ENCODE measurements at regions not wholly inside any gene's neighbourhood (a gene's known extent, or its start where the extent isn't known, plus 50 kb on each side); places are given as distances from the start of the nearest gene placed in this dataset.

- DNase-seq: no peak
Measured at GRCh38 chr22:48551061-48551460, 1276.6 kb downstream of the BRD1 start.

GRCh38 chr22:48548391-48548790 is 1279.3 kb downstream of the BRD1 start:
- no peak for DNase-seq

GRCh38 chr22:48547971-48548370 is 1279.7 kb downstream of the BRD1 start:
- DNase-seq: no peak

- DNase-seq: no peak
Measured at GRCh38 chr22:48546653-48547424, 1280.8 kb downstream of the BRD1 start.

- DNase-seq: no peak
Measured at GRCh38 chr22:48545987-48546386, 1281.7 kb downstream of the BRD1 start.

GRCh38 chr22:48541401-48542098 is 1286.1 kb downstream of the BRD1 start:
- DNase-seq: no peak

GRCh38 chr22:48539261-48539660 is 1288.4 kb downstream of the BRD1 start:
- no peak for DNase-seq

GRCh38 chr22:48538291-48538820 is 1289.3 kb downstream of the BRD1 start:
- DNase-seq: no peak

- DNase-seq: no peak
Measured at GRCh38 chr22:48537343-48537680, 1290.4 kb downstream of the BRD1 start.

- no peak for DNase-seq
Measured at GRCh38 chr22:48536541-48537342, 1290.9 kb downstream of the BRD1 start.

GRCh38 chr22:48535868-48536540 is 1291.7 kb downstream of the BRD1 start:
- no peak for DNase-seq

GRCh38 chr22:48534395-48534958 is 1293.2 kb downstream of the BRD1 start:
- no peak for DNase-seq

GRCh38 chr22:48532986-48533385 is 1294.7 kb downstream of the BRD1 start:
- DNase-seq: no peak

GRCh38 chr22:48531761-48532435 is 1295.8 kb downstream of the BRD1 start:
- DNase-seq: no peak

- no peak for DNase-seq
Measured at GRCh38 chr22:48531108-48531507, 1296.6 kb downstream of the BRD1 start.

GRCh38 chr22:48530666-48531065 is 1297.0 kb downstream of the BRD1 start:
- DNase-seq: no peak

- DNase-seq: no peak
Measured at GRCh38 chr22:48528221-48528915, 1299.3 kb downstream of the BRD1 start.

- DNase-seq: no peak
Measured at GRCh38 chr22:48523761-48524160, 1303.9 kb downstream of the BRD1 start.

GRCh38 chr22:48523091-48523490 is 1304.6 kb downstream of the BRD1 start:
- no peak for DNase-seq

- no peak for DNase-seq
Measured at GRCh38 chr22:48522271-48522670, 1305.4 kb downstream of the BRD1 start.

GRCh38 chr22:48520884-48521588 is 1306.6 kb downstream of the BRD1 start:
- DNase-seq: no peak
